Limb (tissue), 2 donors: ENCODE measurements at regions not wholly inside any gene's neighbourhood (a gene's known extent, or its start where the extent isn't known, plus 50 kb on each side); places are given as distances from the start of the nearest gene placed in this dataset.

Source experiments
- DNase-seq, 2 donors: peaks; one replicate each; pipeline ENCODE4 v3.0.0-alpha.2; 2016; ENCODE audit errors: extremely low spot score in 2 of 2

GRCh38 chr1:73659136-73659535 is 538.8 kb downstream of the LRRIQ3 start:
- DNase-seq = no peak

GRCh38 chr1:73654714-73655113 is 543.3 kb downstream of the LRRIQ3 start:
- no peak for DNase-seq

GRCh38 chr1:73644198-73644597 is 553.8 kb downstream of the LRRIQ3 start:
- DNase-seq = no peak

GRCh38 chr1:73639494-73639893 is 558.5 kb downstream of the LRRIQ3 start:
- no peak for DNase-seq

GRCh38 chr1:73637264-73637663 is 560.7 kb downstream of the LRRIQ3 start:
- DNase-seq = no peak

GRCh38 chr1:73635021-73635420 is 563.0 kb downstream of the LRRIQ3 start:
- DNase-seq = no peak

- DNase-seq = no peak
Measured at GRCh38 chr1:73627723-73628122, 570.3 kb downstream of the LRRIQ3 start.

- DNase-seq = no peak
Measured at GRCh38 chr1:73626326-73626725, 571.6 kb downstream of the LRRIQ3 start.

- no peak for DNase-seq
Measured at GRCh38 chr1:73623946-73624345, 574.0 kb downstream of the LRRIQ3 start.

- no peak for DNase-seq
Measured at GRCh38 chr1:73617145-73617544, 580.8 kb downstream of the LRRIQ3 start.

GRCh38 chr1:73611681-73612080 is 586.3 kb downstream of the LRRIQ3 start:
- no peak for DNase-seq

GRCh38 chr1:73604739-73605138 is 593.2 kb downstream of the LRRIQ3 start:
- DNase-seq = no peak

GRCh38 chr1:73604211-73604610 is 593.8 kb downstream of the LRRIQ3 start:
- no peak for DNase-seq

- no peak for DNase-seq
Measured at GRCh38 chr1:73593804-73594203, 604.2 kb downstream of the LRRIQ3 start.

- peak in 1 of 2 donors; percentile 4 for DNase-seq
Measured at GRCh38 chr1:73593364-73593763, 604.6 kb downstream of the LRRIQ3 start.

- no peak for DNase-seq
Measured at GRCh38 chr1:73587080-73587479, 610.9 kb downstream of the LRRIQ3 start.

- DNase-seq = no peak
Measured at GRCh38 chr1:73577206-73577605, 620.8 kb downstream of the LRRIQ3 start.

- no peak for DNase-seq
Measured at GRCh38 chr1:73576083-73576482, 621.9 kb downstream of the LRRIQ3 start.

GRCh38 chr1:73564294-73564693 is 633.7 kb downstream of the LRRIQ3 start:
- no peak for DNase-seq

GRCh38 chr1:73556270-73556669 is 641.7 kb downstream of the LRRIQ3 start:
- DNase-seq = no peak

GRCh38 chr1:73537400-73537799 is 660.6 kb downstream of the LRRIQ3 start:
- no peak for DNase-seq

GRCh38 chr1:73517603-73518191 is 680.3 kb downstream of the LRRIQ3 start:
- DNase-seq = no peak

- no peak for DNase-seq
Measured at GRCh38 chr1:73516451-73516850, 681.5 kb downstream of the LRRIQ3 start.

- no peak for DNase-seq
Measured at GRCh38 chr1:73511038-73511437, 686.9 kb downstream of the LRRIQ3 start.
